GM23338 (cell line): ENCODE measurements at regions not wholly inside any gene's neighbourhood (a gene's known extent, or its start where the extent isn't known, plus 50 kb on each side); places are given as distances from the start of the nearest gene placed in this dataset.

Experiments
- ATAC-seq: fragments of 200-7000 bp; cut with Tn5 transposase; 3 replicates; pipeline ENCODE4 v1.9.1; 2020
- DNase-seq: peaks from one replicate; pipeline ENCODE4 v3.0.0-alpha.2; 2015; ENCODE audit warnings: low spot score
- H2AFZ ChIP-seq: fragments of 200-600 bp; sonication (generic); 2 replicates; pipeline ENCODE4 v1.8.0; 2016; ENCODE audit warnings: antibody characterized with exemption, mild to moderate bottlenecking, moderate library complexity
- H3F3A ChIP-seq: fragments of 200-600 bp; sonication (generic); replicated peaks from 2 replicates; pipeline ENCODE4 v1.8.0; 2017; ENCODE audit warnings: antibody characterized with exemption, mixed run types, low read depth
- H3K27ac ChIP-seq: fragments of 200-600 bp; sonication (generic); 2 replicates; pipeline ENCODE4 v1.6.1; 2016; ENCODE audit warnings: low read depth
- H3K27me3 ChIP-seq: fragments of 200-600 bp; sonication (generic); 2 replicates; pipeline ENCODE4 v1.8.0; 2016; ENCODE audit warnings: mild to moderate bottlenecking, mixed run types, moderate library complexity; ENCODE audit not compliant: insufficient read depth
- H3K36me3 ChIP-seq: fragments of 200-600 bp; sonication (generic); 2 replicates; pipeline ENCODE4 v1.8.0; 2016; ENCODE audit warnings: mild to moderate bottlenecking; ENCODE audit not compliant: insufficient read depth
- H3K4me1 ChIP-seq: fragments of 200-600 bp; sonication (generic); 2 replicates; pipeline ENCODE4 v1.8.0; 2016; ENCODE audit warnings: mild to moderate bottlenecking, moderate library complexity; ENCODE audit not compliant: insufficient read depth
- H3K4me2 ChIP-seq: fragments of 200-600 bp; sonication (generic); 2 replicates; pipeline ENCODE4 v1.7.1; 2017; ENCODE audit warnings: mixed run types
- H3K4me3 ChIP-seq: fragments of 200-600 bp; sonication (generic); 2 replicates; pipeline ENCODE4 v1.6.1; 2016; ENCODE audit warnings: mixed run types
- H3K79me2 ChIP-seq: fragments of 200-600 bp; sonication (generic); replicated peaks from 2 replicates; pipeline ENCODE4 v1.8.0; 2017; ENCODE audit warnings: mild to moderate bottlenecking; ENCODE audit not compliant: insufficient read depth
- H3K9me2 ChIP-seq: fragments of 200-600 bp; sonication (generic); 2 replicates; pipeline ENCODE4 v1.8.0; 2017; ENCODE audit not compliant: insufficient read depth
- H4K20me1 ChIP-seq: fragments of 200-600 bp; sonication (generic); replicated peaks from 2 replicates; pipeline ENCODE4 v1.8.0; 2017; ENCODE audit warnings: mild to moderate bottlenecking; ENCODE audit not compliant: insufficient read depth
- H3K27ac Mint-ChIP-seq: 2 replicates; pipeline ENCODE4 v1.8.0; 2020; ENCODE audit warnings: inconsistent platforms, mild to moderate bottlenecking, moderate library complexity, mixed read lengths
- H3K27me3 Mint-ChIP-seq: 3 replicates; pipeline ENCODE4 v1.8.0; 2022; ENCODE audit warnings: low read depth, mild to moderate bottlenecking, moderate library complexity, mixed read lengths, inconsistent platforms; ENCODE audit not compliant: insufficient read depth, poor library complexity
- H3K36me3 Mint-ChIP-seq: 3 replicates; pipeline ENCODE4 v1.8.0; 2021; ENCODE audit warnings: low read depth, mild to moderate bottlenecking, inconsistent platforms, moderate library complexity, mixed read lengths
- H3K4me1 Mint-ChIP-seq: 3 replicates; pipeline ENCODE4 v1.8.0; 2020; ENCODE audit warnings: mild to moderate bottlenecking, inconsistent platforms, mixed read lengths
- H3K4me3 Mint-ChIP-seq: 3 replicates; pipeline ENCODE4 v1.8.0; 2021; ENCODE audit warnings: moderate library complexity, mild to moderate bottlenecking, inconsistent platforms, mixed read lengths
- H3K9me3 Mint-ChIP-seq: 3 replicates; pipeline ENCODE4 v1.8.0; 2020; ENCODE audit warnings: moderate library complexity, mild to moderate bottlenecking, inconsistent platforms, mixed read lengths
- CREB1 ChIP-seq: fragments of 250-450 bp; sonication (Bioruptor Pico); IDR thresholded peaks from 2 replicates; pipeline ENCODE4 v1.5.0; 2020; ENCODE audit warnings: low read depth, mild to moderate bottlenecking, moderate library complexity
- CTCF ChIP-seq, 2 experiments: fragments of 200-600 bp in 1 of 2; sonication (generic) in 1 of 2; conservative IDR thresholded peaks; 2 replicates each; pipeline versions ENCODE4 v1.5.1 to v1.6.1; 2016 to 2017; ENCODE audit warnings: antibody characterized with exemption in 2 of 2, low read depth in 2 of 2, mild to moderate bottlenecking in 2 of 2, moderate library complexity in 1 of 2
- ETS1 ChIP-seq: IDR thresholded peaks from 2 replicates; pipeline ENCODE4 v1.6.1; 2016; ENCODE audit warnings: antibody characterized with exemption
- EZH2 ChIP-seq: fragments of 200-600 bp; sonication (generic); IDR thresholded peaks from one replicate; pipeline ENCODE4 v1.8.0; 2017; ENCODE audit warnings: antibody characterized with exemption, mild to moderate bottlenecking, low read depth; ENCODE audit not compliant: unreplicated experiment
- EZH2phosphoT487 ChIP-seq: fragments of 200-600 bp; sonication (generic); IDR thresholded peaks from one replicate; pipeline ENCODE4 v1.8.1; 2018; ENCODE audit warnings: antibody characterized with exemption; ENCODE audit not compliant: unreplicated experiment
- JUNB ChIP-seq: IDR thresholded peaks from one replicate; pipeline ENCODE4 v1.6.1; 2016; ENCODE audit warnings: antibody characterized with exemption; ENCODE audit not compliant: unreplicated experiment
- NANOG ChIP-seq: IDR thresholded peaks from 2 replicates; pipeline ENCODE4 v1.6.1; 2016; ENCODE audit warnings: antibody characterized with exemption, borderline replicate concordance
- POLR2AphosphoS5 ChIP-seq: IDR thresholded peaks from 2 replicates; pipeline ENCODE4 v1.6.1; 2016; ENCODE audit warnings: antibody characterized with exemption, low read depth
- REST ChIP-seq: IDR thresholded peaks from one replicate; pipeline ENCODE4 v1.6.1; 2018; ENCODE audit warnings: antibody characterized with exemption; ENCODE audit not compliant: unreplicated experiment
- STAT1 ChIP-seq: IDR thresholded peaks from one replicate; pipeline ENCODE4 v1.6.1; 2016; ENCODE audit warnings: antibody characterized with exemption; ENCODE audit not compliant: unreplicated experiment
- ZNF114 ChIP-seq: fragments of 250-450 bp; sonication (Bioruptor Pico); IDR thresholded peaks from 2 replicates; pipeline ENCODE4 v1.5.0; 2020; ENCODE audit warnings: mild to moderate bottlenecking, moderate library complexity
- ZNF331 ChIP-seq: fragments of 250-450 bp; sonication (Bioruptor Pico); IDR thresholded peaks from 2 replicates; pipeline ENCODE4 v1.5.0; 2020; ENCODE audit warnings: low read depth, mild to moderate bottlenecking, moderate library complexity
- ZNF462 ChIP-seq: fragments of 250-450 bp; sonication (Bioruptor Pico); IDR thresholded peaks from 2 replicates; pipeline ENCODE4 v1.5.0; 2020; ENCODE audit warnings: mild to moderate bottlenecking, moderate library complexity

- no peaks in the 10 kb centered on the region for H3F3A ChIP-seq
- no peaks in the 10 kb centered on the region for H4K20me1 ChIP-seq
- no peak overlapping the region for H3K4me3 Mint-ChIP-seq
- ATAC-seq (no peak), DNase-seq (no peak)
- no peak overlapping the region for H2AFZ ChIP-seq
- no peak overlapping the region for H3K27ac Mint-ChIP-seq
- H3K4me1 Mint-ChIP-seq = peaks cover 29% of the 10 kb centered on the region
- H3K36me3 ChIP-seq = no peaks in the 10 kb centered on the region
- peaks cover 22% of the 10 kb centered on the region for H3K4me1 ChIP-seq
- H3K27me3 Mint-ChIP-seq = peaks cover 1% of the 10 kb centered on the region
- no peak overlapping the region for H3K27ac ChIP-seq
- no peaks in the 10 kb centered on the region for H3K36me3 Mint-ChIP-seq
- no peaks in the 10 kb centered on the region for H3K9me2 ChIP-seq
- H3K27me3 ChIP-seq = no peaks in the 10 kb centered on the region
- TF ChIP-seq ZNF114 (CRISPR knock-in tag) (no peak), ETS1 (no peak), ZNF462 (CRISPR knock-in tag) (no peak), NANOG (no peak), CTCF (conservative IDR thresholded peaks at IDR 0.05; ENCODE audit: low read depth in 2 of 2) (no peak), JUNB (no peak), POLR2AphosphoS5 (no peak), REST (no peak), CREB1 (CRISPR knock-in tag) (no peak), EZH2 (no peak), ZNF331 (CRISPR knock-in tag) (no peak), EZH2phosphoT487 (no peak), STAT1 (no peak)
- H3K4me2 ChIP-seq = no peak overlapping the region
- H3K79me2 ChIP-seq = no peaks in the 10 kb centered on the region
- no peak overlapping the region for H3K4me3 ChIP-seq
- no peaks in the 10 kb centered on the region for H3K9me3 Mint-ChIP-seq
Measured at GRCh38 chr9:7984692-7985091, 185.1 kb upstream of the DMAC1 start.
